NCI-H526 (cell line): ENCODE measurements at regions not wholly inside any gene's neighbourhood (a gene's known extent, or its start where the extent isn't known, plus 50 kb on each side); places are given as distances from the start of the nearest gene placed in this dataset.
"Not testable (repeated sequence)": the region's sequence is repeated elsewhere in the genome, so short reads cannot be mapped to it uniquely, and the experiment has no call there.

Source experiments
- DNase-seq, 2 experiments: peaks; one replicate each; lab custom pipeline; 2025; lab: John Stamatoyannopoulos, UW

DNA sequence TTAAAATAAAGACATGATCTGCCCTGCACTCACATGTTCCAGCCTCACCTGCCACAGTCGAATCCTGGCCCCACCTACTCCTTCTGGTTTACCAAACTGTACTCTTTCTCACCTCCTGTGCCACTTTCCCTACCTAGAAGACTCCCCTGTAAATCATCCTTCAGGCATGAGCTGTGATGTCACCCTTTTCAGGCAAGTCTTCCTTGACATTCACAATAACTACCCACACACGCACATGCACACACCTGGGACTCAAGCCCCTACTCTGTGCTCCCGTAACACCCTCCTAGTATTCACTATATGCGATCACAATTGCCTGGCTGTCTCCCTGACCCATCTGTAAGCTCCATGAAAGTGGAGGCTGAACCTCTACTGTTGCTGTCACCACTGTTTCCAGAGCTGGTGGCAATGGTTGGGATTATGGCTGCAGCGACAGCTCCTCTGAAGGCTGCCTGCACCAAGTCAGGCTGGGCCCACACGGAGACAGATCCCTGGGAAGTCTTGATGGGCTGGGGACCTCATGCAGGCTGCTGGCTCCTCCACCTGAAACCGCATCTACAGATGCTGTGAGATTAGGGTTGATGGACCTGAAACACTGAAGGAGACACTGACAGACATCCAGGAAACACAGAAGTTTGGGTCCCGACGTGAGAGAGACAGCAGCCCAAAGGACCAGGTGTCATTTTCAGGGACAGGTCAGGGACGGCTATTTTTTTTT, 611.1 kb downstream of the UQCRFS1 start:
- DNase-seq = no peak

DNA sequence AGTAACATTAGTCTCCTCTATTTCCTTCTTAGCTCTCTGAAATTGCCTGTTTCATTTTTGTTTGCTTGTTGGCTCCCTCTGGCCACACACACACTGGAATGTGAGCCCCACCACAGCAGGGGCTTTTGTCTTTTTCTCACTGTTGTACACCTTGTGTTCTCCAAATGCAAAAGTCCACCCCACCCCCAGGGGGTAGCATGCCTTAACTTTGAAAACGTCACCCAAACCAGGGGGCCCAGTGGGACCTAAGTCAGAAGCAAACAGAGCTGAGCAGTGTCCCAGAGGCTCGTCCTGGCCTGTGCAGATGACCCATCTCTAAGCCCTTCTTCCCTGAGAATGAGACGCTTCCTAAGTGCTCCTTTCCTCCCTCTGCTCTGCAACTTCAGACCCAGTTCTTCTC, 614.1 kb downstream of the UQCRFS1 start:
- DNase-seq = no peak

DNA sequence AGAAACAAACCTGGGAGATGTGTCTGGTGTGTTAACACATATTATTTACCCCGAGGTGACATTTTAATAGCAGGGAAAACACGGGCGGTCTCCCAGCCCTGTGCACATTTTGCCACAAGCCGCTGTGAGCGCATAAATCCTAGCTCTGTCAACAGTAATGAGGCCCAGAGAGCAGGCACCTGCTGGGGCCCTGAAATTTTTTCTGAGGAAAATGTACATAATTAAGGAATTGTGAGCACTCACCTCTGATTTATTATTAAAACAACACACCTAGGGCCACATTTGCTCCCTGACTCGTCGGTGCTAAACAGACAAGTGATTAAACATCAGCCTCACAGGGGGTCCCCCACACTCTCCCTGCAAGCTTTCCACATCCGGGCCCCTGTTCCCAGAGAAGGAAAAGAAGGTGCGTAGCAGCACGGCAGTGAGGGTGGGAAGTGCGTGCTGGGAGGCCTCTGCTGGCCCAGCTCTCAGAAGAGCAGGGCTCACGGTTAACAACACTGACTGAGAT, 616.3 kb downstream of the UQCRFS1 start:
- no peak for DNase-seq

DNA sequence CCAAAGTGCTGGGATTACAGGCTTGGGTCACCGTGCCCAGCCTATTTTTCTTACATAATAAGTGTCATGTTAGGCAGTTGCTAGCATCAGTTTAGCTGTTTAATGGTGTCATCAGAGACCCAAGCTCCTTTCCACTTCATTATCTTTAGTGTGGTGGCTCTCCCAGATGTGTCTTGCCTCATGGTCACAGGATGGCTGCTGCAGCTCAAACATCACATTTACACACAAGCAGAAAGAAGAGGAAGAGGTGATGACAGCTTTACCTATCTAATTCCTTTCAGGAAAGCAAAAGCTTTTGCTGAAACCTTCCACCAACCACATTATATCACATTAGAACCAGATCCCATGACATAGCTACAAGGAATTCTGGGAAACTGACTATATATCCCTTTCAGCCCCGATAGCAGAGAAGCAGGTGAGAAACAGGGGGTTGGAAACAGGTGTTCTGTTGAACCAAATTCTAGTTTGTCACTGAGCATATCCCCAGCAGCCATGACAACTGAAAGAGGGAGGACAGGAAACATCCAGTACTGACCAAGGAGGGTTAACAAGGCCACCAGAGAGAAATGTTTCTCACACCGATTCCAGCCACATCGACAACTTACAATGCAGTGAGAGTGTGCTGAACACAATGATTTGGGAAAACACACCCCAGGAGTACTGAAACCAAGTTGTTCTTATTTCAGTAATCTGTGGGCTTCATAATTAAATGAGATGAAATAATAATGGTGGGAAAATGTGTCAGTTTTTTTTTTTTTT, 617.0 kb downstream of the UQCRFS1 start:
- no peak for DNase-seq

GRCh38 chr19:28594737-28595136, 618.2 kb downstream of the UQCRFS1 start:
- no peak for DNase-seq

GRCh38 chr19:28589991-28590411, 623.0 kb downstream of the UQCRFS1 start:
- not testable (repeated sequence) for DNase-seq

DNA sequence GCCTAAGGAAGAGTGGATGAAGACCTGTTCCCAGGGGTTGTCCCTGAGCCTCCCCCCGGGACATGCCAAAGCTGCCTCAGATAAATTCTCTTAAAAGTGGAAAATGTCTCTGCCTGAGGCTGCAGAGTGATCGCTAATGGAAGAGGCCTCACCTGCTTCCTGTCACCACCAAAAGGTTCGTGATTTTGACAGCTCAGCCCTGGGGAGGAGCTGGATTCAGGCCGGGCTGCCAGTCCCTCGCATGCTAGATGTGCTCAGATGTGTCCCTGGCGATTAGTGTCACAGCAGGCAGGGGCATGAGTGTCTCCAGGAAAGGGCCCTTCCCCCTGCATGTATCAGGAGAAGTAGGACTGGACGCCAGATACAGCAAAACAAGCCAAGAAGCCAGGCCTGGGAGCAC, 626.5 kb downstream of the UQCRFS1 start:
- DNase-seq = no peak

DNA sequence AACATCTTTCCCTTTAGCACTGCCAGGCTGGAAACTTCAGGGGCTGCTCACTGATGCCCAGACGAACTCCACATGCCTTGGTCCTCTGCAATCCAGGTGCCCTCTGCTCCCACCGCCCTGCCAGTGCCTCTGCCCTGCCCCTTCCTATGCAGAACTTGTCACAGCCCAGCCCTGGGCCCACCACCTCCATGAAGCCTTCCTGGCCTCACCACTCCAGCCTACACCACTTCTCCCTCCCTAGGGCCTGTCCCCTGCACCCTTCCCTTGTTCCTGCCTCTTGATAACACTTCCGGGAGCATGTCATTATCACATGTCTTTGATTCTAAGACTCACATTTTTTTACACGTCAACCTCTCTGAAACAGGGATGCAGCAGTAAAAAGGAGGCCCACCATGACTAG, 627.2 kb downstream of the UQCRFS1 start:
- no peak for DNase-seq

DNA sequence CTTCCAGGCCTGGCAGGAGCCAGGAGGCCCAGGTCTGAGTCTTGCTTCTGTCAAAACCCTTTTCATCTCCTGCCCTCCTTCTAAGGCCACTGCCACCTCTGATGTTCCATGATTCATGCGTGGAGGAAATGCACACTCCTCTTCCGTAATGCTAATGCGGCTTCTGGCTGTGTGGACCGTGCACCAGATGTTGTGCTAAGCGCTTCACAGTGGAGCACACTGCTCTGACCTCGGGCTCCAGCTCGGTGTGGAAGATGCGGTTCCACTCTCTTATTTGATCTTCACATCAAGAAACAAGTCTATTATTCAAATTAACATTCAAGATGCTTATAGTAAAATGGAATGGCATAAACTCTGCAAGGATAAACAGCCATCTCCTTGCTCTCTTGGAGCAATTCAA, 629.2 kb downstream of the UQCRFS1 start:
- DNase-seq = no peak

DNA sequence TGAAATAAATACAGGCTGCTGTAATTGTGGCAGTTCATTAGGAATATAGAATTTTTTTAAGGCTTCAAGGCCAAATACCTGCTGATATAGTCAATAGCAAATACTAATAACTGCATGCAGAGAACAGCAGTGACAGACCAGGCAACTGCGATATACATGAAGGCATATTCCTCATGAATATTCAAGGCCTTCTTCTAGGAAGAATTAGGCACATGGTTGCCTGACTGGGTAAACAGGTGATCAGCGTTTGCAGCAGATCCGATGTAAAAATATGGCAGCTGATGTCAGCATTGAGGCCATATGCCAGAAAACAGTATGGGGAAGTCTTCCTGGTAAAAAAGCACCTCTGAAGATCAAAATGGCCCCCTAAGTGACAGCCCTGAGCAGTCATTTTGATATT, 629.7 kb downstream of the UQCRFS1 start:
- peak in 1 of 2 experiments; percentile 26 for DNase-seq

- DNase-seq = no peak
Observed at GRCh38 chr19:28582796-28583195, 630.2 kb downstream of the UQCRFS1 start.

GRCh38 chr19:28582344-28582743, 630.6 kb downstream of the UQCRFS1 start:
- no peak for DNase-seq

DNA sequence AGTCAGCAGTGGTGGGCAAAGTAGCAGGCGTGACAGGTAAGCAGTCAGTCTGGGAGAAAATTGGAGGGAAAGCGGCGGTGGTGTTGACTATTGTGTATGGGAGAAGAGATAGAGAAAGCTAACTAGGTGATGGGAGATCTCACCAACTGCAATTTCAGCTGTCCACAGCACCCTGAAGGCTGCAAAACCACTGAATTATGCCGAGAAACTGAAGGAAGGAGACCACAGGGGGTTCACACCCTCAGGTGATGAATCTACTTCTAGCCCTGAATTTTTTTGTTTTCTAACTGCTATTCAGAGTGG, 631.5 kb downstream of the UQCRFS1 start:
- DNase-seq = no peak

GRCh38 chr19:28578786-28579505, 634.0 kb downstream of the UQCRFS1 start:
- no peak for DNase-seq

DNA sequence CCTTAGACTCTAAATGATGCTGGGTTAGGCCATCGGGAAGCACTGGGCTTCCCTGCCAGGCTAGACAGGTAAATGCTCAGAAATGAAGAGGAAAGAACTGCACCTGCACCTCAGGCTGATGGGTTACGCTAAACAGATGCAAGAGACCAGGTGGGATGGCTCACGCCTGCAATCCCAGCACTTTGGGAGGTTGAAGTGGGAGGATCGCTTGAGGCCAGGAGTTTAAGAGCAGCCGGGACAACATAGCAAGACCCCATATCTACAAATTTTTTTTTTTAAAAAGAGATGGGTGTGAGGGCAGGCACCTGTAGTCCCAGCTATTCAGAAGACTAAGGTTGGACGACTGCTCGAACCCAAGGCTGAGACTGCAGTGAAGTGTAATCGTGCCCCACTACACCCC, 634.7 kb downstream of the UQCRFS1 start:
- DNase-seq = no peak

- DNase-seq = no peak
Observed at GRCh38 chr19:28577666-28578065, 635.3 kb downstream of the UQCRFS1 start.

DNA sequence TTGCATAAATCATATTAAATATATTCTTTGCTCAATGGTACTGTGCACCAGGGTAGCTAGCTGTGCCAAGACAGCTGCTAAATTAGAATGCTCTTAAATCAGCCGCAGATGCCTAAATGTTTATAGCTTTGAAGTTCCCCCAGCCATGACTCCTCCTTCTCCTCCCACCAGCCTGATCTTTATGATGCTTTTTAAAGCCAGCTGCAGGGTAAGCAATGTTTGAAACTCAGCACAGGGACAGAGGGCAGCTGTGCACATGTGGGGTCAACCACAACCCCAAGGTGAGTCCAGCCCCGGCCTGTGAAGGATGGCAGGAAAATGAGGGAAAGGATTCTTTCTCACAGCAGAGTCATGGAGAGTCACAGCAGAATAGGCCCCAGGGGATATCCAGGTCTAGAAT, 635.7 kb downstream of the UQCRFS1 start:
- no peak for DNase-seq

GRCh38 chr19:28575816-28576215, 637.1 kb downstream of the UQCRFS1 start:
- no peak for DNase-seq

GRCh38 chr19:28575312-28575711, 637.6 kb downstream of the UQCRFS1 start:
- not testable (repeated sequence) for DNase-seq

DNA sequence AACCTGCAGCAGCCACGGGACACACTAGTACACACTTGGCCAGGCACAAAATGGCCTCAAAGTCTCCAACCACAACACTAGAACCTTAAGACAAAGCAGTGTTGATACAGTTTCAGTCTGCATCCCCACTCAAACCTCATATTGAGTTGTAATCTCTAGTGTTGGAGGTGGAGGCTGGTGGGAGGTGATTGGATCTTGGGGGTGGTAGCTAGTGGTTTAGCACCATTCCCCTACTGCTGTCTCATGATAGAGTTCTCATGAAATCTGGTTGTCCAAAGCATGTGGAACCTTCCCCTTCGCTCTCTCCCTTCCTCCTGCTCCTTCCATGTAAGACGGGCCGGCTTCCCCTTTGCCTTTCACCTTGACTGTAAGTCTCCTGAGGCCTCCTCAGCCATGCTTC, 638.7 kb downstream of the UQCRFS1 start:
- DNase-seq = no peak

GRCh38 chr19:28569132-28570131, 643.5 kb downstream of the UQCRFS1 start:
- DNase-seq = peak in 1 of 2 experiments; percentile 5

DNA sequence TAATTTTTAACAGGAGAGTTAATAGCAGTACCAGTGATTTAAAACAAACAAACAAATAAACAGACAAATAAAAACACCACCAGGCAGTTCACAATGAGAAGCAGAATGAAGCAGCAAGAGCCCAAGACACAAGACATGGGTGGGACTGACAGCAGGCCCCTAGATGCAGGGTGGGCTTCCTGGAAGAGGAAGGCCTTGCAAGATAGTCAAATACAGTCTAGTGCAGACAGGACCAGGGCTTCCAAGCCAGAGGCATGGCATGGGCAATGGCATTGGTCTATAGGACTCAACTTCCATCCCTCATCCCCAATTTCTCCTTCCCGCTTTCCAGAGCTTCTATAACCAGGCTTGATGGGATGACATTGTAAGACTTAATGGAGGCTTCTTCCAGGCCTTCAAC, 645.1 kb downstream of the UQCRFS1 start:
- no peak for DNase-seq
